ENCODE measurements at regions not wholly inside any gene's neighbourhood (a gene's known extent, or its start where the extent isn't known, plus 50 kb on each side); places are given as distances from the start of the nearest gene placed in this dataset.

DNA sequence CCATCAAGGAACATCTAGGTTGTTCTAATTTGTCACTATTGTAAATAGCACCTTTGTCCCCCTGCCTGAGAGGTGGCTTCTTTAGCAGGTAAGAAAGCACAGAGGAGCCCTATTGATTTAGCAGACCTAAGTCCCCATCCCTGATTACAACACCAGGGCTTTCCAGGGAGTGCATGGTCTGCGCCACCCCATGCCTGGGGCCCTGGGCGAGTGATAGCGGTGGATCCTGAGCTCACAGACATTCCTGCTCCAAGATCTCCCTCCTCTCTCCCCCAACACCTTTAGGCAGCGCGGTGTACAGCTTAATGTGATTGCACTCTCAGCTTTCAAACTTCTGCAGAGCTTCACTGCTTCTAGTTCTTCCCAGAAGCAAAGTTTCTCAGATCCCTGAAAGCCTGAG lies 67.4 kb upstream of the WWC1 start:
- Histone ChIP-seq H3K9me3 (replicated peaks; ENCODE audit: control insufficient read depth, insufficient read depth, low read length) (no peaks in the 10 kb centered on the region), H3K9ac (ENCODE audit: control insufficient read depth, insufficient read depth, low read length) (no peak overlapping the region), H2AFZ (ENCODE audit: control insufficient read depth, low read depth, low read length) (no peak overlapping the region), H3K27ac (ENCODE audit: control insufficient read depth, insufficient read depth) (no peak overlapping the region), H3K4me3 (no peak overlapping the region), H3K27me3 (replicated peaks in 1 of 2; ENCODE audit: control insufficient read depth in 2 of 2, insufficient read depth in 2 of 2, low read length in 1 of 2) (no peaks in the 10 kb centered on the region; a peak in 2 of 4 replicates), H3K79me2 (ENCODE audit: control insufficient read depth, insufficient read depth, low read length) (no peaks in the 10 kb centered on the region), H3K4me1 (ENCODE audit: control insufficient read depth, insufficient read depth, low read length) (peaks cover 11% of the 10 kb centered on the region), H3K36me3 (ENCODE audit: control insufficient read depth in 2 of 2, insufficient read depth in 2 of 2, low read length in 1 of 2) (no peaks in the 10 kb centered on the region), H4K20me1 (ENCODE audit: control insufficient read depth, insufficient read depth) (no peaks in the 10 kb centered on the region), H3K4me2 (ENCODE audit: control insufficient read depth, insufficient read depth) (no peak overlapping the region)
- FAIRE-seq: no peak
- in situ Hi-C loops (cut with MboI) (no loop called here), intact Hi-C loops (cut with micrococcal nuclease; ENCODE audit: unreplicated experiment) (no loop called here)
- no TSS peak for BruUV-seq (replicated peaks)
- ChIA-PET CTCF (no interaction called here), RAD21 (ENCODE audit: unreplicated experiment) (no interaction called here), POLR2A (interaction anchor here (0.6 kb wide), 1 partner anchor 95 kb away, joined by 3 read pairs; no protein-coding TSS in a partner anchor), SMC1A (ENCODE audit: uncharacterized antibody, unreplicated experiment) (interaction anchor here (0.6 kb wide), 1 partner anchor 1821 kb away, joined by 3 read pairs; no protein-coding TSS in a partner anchor)
- TF ChIP-seq FOS (IDR thresholded peaks at IDR 0.05; ENCODE audit: borderline replicate concordance, extremely low read depth, insufficient read length) (no peak), MEF2A (IDR thresholded peaks at IDR 0.05; ENCODE audit: insufficient read depth, low read depth, low read length) (no peak), ZNF217 (IDR thresholded peaks at IDR 0.05) (no peak), PML (IDR thresholded peaks at IDR 0.05; ENCODE audit: low read length) (no peak), RBBP5 (conservative IDR thresholded peaks at IDR 0.05) (no peak), MEF2B (IDR thresholded peaks at IDR 0.05; ENCODE audit: partially characterized antibody, poor library complexity, severe bottlenecking) (no peak), ESRRA (IDR thresholded peaks at IDR 0.05; ENCODE audit: low read length) (no peak), MYB (IDR thresholded peaks at IDR 0.05; ENCODE audit: borderline replicate concordance, low read depth, low read length) (no peak), NBN (IDR thresholded peaks at IDR 0.05) (no peak), TCF12 (IDR thresholded peaks at IDR 0.05; ENCODE audit: low read depth, low read length) (no peak), GABPA (IDR thresholded peaks at IDR 0.05; ENCODE audit: low read depth) (no peak), NFXL1 (IDR thresholded peaks at IDR 0.05; ENCODE audit: borderline replicate concordance) (no peak), IKZF1 (conservative IDR thresholded peaks at IDR 0.05) (no peak), MTA2 (IDR thresholded peaks at IDR 0.05; ENCODE audit: low read depth) (no peak), NR2C1 (IDR thresholded peaks at IDR 0.05) (no peak)
- TF ChIP-seq, protein P1, sequence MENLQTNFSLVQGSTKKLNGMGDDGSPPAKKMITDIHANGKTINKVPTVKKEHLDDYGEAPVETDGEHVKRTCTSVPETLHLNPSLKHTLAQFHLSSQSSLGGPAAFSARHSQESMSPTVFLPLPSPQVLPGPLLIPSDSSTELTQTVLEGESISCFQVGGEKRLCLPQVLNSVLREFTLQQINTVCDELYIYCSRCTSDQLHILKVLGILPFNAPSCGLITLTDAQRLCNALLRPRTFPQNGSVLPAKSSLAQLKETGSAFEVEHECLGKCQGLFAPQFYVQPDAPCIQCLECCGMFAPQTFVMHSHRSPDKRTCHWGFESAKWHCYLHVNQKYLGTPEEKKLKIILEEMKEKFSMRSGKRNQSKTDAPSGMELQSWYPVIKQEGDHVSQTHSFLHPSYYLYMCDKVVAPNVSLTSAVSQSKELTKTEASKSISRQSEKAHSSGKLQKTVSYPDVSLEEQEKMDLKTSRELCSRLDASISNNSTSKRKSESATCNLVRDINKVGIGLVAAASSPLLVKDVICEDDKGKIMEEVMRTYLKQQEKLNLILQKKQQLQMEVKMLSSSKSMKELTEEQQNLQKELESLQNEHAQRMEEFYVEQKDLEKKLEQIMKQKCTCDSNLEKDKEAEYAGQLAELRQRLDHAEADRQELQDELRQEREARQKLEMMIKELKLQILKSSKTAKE (IDR thresholded peaks at IDR 0.05; ENCODE audit: low read depth, poor library complexity, severe bottlenecking): no peak
- TF ChIP-seq, protein P2, sequence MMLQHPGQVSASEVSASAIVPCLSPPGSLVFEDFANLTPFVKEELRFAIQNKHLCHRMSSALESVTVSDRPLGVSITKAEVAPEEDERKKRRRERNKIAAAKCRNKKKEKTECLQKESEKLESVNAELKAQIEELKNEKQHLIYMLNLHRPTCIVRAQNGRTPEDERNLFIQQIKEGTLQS (IDR thresholded peaks at IDR 0.05; ENCODE audit: borderline replicate concordance, extremely low read depth, low read depth, low read length): no peak
- TF ChIP-seq, protein P3, sequence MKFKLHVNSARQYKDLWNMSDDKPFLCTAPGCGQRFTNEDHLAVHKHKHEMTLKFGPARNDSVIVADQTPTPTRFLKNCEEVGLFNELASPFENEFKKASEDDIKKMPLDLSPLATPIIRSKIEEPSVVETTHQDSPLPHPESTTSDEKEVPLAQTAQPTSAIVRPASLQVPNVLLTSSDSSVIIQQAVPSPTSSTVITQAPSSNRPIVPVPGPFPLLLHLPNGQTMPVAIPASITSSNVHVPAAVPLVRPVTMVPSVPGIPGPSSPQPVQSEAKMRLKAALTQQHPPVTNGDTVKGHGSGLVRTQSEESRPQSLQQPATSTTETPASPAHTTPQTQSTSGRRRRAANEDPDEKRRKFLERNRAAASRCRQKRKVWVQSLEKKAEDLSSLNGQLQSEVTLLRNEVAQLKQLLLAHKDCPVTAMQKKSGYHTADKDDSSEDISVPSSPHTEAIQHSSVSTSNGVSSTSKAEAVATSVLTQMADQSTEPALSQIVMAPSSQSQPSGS (IDR thresholded peaks at IDR 0.05; ENCODE audit: low read length): no peak
- TF ChIP-seq, protein P4, sequence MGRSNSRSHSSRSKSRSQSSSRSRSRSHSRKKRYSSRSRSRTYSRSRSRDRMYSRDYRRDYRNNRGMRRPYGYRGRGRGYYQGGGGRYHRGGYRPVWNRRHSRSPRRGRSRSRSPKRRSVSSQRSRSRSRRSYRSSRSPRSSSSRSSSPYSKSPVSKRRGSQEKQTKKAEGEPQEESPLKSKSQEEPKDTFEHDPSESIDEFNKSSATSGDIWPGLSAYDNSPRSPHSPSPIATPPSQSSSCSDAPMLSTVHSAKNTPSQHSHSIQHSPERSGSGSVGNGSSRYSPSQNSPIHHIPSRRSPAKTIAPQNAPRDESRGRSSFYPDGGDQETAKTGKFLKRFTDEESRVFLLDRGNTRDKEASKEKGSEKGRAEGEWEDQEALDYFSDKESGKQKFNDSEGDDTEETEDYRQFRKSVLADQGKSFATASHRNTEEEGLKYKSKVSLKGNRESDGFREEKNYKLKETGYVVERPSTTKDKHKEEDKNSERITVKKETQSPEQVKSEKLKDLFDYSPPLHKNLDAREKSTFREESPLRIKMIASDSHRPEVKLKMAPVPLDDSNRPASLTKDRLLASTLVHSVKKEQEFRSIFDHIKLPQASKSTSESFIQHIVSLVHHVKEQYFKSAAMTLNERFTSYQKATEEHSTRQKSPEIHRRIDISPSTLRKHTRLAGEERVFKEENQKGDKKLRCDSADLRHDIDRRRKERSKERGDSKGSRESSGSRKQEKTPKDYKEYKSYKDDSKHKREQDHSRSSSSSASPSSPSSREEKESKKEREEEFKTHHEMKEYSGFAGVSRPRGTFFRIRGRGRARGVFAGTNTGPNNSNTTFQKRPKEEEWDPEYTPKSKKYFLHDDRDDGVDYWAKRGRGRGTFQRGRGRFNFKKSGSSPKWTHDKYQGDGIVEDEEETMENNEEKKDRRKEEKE (IDR thresholded peaks at IDR 0.05): no peak
- no peak for ATAC-seq
- DNase-seq (ENCODE audit: low read depth, low spot score): no peak
- 58% methylated on average over 5 of the region's 5 CpGs for WGBS (ENCODE audit: insufficient coverage, insufficient replicate concordance, low lambda C conversion rate, missing lambda C conversion rate)

Data from GM12878 (cell line).